ENCODE measurements at regions not wholly inside any gene's neighbourhood (a gene's known extent, or its start where the extent isn't known, plus 50 kb on each side); places are given as distances from the start of the nearest gene placed in this dataset.
A peak's percentile ranks its signal among the peaks of the same experiment; 100 is the strongest.

- Histone ChIP-seq H4K8ac (replicated peaks; ENCODE audit: insufficient read length, low read depth, low read length) (no peak overlapping the region), H3K79me1 (ENCODE audit: insufficient read depth, low read depth, low read length, poor library complexity, severe bottlenecking) (no peaks in the 10 kb centered on the region), H3K4me2 (ENCODE audit: insufficient read depth, insufficient read length, low read length) (no peak overlapping the region), H4K91ac (ENCODE audit: insufficient read length, low read depth, low read length) (no peak overlapping the region), H2BK12ac (ENCODE audit: insufficient read length, low read depth, low read length) (no peak overlapping the region), H3K4ac (ENCODE audit: low read depth, low read length) (no peak overlapping the region), H3K27ac (ENCODE audit: insufficient read length, low read depth, low read length) (no peak overlapping the region), H3K56ac (ENCODE audit: insufficient read length, low read depth, low read length) (no peak overlapping the region), H3K79me2 (ENCODE audit: insufficient read depth, low read length) (no peaks in the 10 kb centered on the region), H3K27me3 (ENCODE audit: insufficient read depth, low read length) (no peaks in the 10 kb centered on the region), H2BK15ac (ENCODE audit: low read depth, low read length) (no peak overlapping the region), H2AK5ac (ENCODE audit: insufficient read length, low read length) (no peak overlapping the region), H3K4me1 (ENCODE audit: insufficient read depth, low read length) (no peaks in the 10 kb centered on the region; the same call in 1 of the 2 replicates), H4K20me1 (ENCODE audit: control insufficient read depth, insufficient read depth, insufficient read length) (no peaks in the 10 kb centered on the region), H2BK5ac (ENCODE audit: insufficient read length, low read length) (no peak overlapping the region), H3K9me3 (ENCODE audit: control insufficient read depth, low read depth, low read length) (no peaks in the 10 kb centered on the region), H4K5ac (ENCODE audit: insufficient read length, low read depth, low read length) (no peak overlapping the region), H3K14ac (ENCODE audit: insufficient read depth, low read length) (no peak overlapping the region), H2BK20ac (ENCODE audit: low read depth, low read length, poor library complexity, severe bottlenecking) (no peak overlapping the region), H2BK120ac (ENCODE audit: low read depth, low read length, poor library complexity, severe bottlenecking) (no peak overlapping the region), H3K9ac (ENCODE audit: extremely low read depth, insufficient read length, low read length) (no peak overlapping the region), H2AFZ (ENCODE audit: low read length) (no peak overlapping the region), H3T11ph (ENCODE audit: low read length) (no peak overlapping the region), H3K23ac (ENCODE audit: insufficient read length, low read depth, low read length) (no peak overlapping the region), H3K23me2 (ENCODE audit: insufficient read length, low read depth, low read length, poor library complexity, severe bottlenecking) (no peaks in the 10 kb centered on the region), H3K18ac (ENCODE audit: insufficient read length, low read depth, low read length) (no peak overlapping the region)
- DNase-seq: no peak
- H3K27me3 Mint-ChIP-seq (ENCODE audit: low read depth): no peaks in the 10 kb centered on the region
- H3K36me3 Mint-ChIP-seq (ENCODE audit: insufficient read depth in 1 of 3, low read depth in 3 of 3): peaks cover 0 to 5% (median 3%) of the 10 kb centered on the region in 3 experiments; a peak in 3 of 7 replicates
- peaks cover 0 to 2% of the 10 kb centered on the region in 2 experiments; a peak in 1 of 5 replicates for H3K9me3 Mint-ChIP-seq
- peak overlapping the region in 1 of 3 experiments; percentile 37; a peak in 2 of 7 replicates for H3K27ac Mint-ChIP-seq
- TF ChIP-seq, protein P1, sequence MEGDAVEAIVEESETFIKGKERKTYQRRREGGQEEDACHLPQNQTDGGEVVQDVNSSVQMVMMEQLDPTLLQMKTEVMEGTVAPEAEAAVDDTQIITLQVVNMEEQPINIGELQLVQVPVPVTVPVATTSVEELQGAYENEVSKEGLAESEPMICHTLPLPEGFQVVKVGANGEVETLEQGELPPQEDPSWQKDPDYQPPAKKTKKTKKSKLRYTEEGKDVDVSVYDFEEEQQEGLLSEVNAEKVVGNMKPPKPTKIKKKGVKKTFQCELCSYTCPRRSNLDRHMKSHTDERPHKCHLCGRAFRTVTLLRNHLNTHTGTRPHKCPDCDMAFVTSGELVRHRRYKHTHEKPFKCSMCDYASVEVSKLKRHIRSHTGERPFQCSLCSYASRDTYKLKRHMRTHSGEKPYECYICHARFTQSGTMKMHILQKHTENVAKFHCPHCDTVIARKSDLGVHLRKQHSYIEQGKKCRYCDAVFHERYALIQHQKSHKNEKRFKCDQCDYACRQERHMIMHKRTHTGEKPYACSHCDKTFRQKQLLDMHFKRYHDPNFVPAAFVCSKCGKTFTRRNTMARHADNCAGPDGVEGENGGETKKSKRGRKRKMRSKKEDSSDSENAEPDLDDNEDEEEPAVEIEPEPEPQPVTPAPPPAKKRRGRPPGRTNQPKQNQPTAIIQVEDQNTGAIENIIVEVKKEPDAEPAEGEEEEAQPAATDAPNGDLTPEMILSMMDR (conservative IDR thresholded peaks at IDR 0.05): no peak
- H3K4me3 Mint-ChIP-seq: no peak overlapping the region
- H3K4me1 Mint-ChIP-seq: peaks cover 3 to 9% of the 10 kb centered on the region in 2 experiments; a peak in 3 of 4 replicates
Observed at GRCh38 chr15:35746121-35746520, 200.2 kb upstream of the DPH6 start.

Data from H9 (cell line).